Mesenchymal stem cell (in vitro differentiated cells and primary cell): ENCODE measurements at regions not wholly inside any gene's neighbourhood (a gene's known extent, or its start where the extent isn't known, plus 50 kb on each side); places are given as distances from the start of the nearest gene placed in this dataset.

Experiments used
- DNase-seq: peaks from one replicate; pipeline ENCODE4 v3.0.0-alpha.2; 2013
- H2AFZ ChIP-seq: one replicate; pipeline ENCODE4 v1.6.1; 2013; ENCODE audit warnings: low read depth, mild to moderate bottlenecking, control low read depth, inconsistent platforms, low read length, moderate library complexity
- H2AK5ac ChIP-seq: 2 replicates; pipeline ENCODE4 v1.6.1; 2013; ENCODE audit warnings: low read length, moderate library complexity, mild to moderate bottlenecking, inconsistent platforms; ENCODE audit not compliant: severe bottlenecking
- H2BK120ac ChIP-seq: one replicate; pipeline ENCODE4 v1.6.1; 2013; ENCODE audit warnings: low read depth, mild to moderate bottlenecking, inconsistent platforms, low read length, moderate library complexity
- H2BK12ac ChIP-seq, 2 experiments: one replicate each; pipeline ENCODE4 v1.6.1; 2013; ENCODE audit warnings: inconsistent platforms in 2 of 2, low read length in 2 of 2, mild to moderate bottlenecking in 2 of 2, moderate library complexity in 2 of 2, control low read depth in 1 of 2
- H2BK15ac ChIP-seq: one replicate; pipeline ENCODE4 v1.6.1; 2013; ENCODE audit warnings: mild to moderate bottlenecking, low read depth, inconsistent platforms; ENCODE audit not compliant: poor library complexity, severe bottlenecking
- H2BK5ac ChIP-seq: 2 replicates; pipeline ENCODE4 v1.6.1; 2013; ENCODE audit warnings: low read depth, mild to moderate bottlenecking, low read length, control low read depth, inconsistent platforms; ENCODE audit not compliant: poor library complexity, severe bottlenecking
- H3K14ac ChIP-seq, 2 experiments: one replicate each; pipeline ENCODE4 v1.6.1; 2013; ENCODE audit warnings: inconsistent platforms in 2 of 2, low read length in 2 of 2, control low read depth in 1 of 2, mild to moderate bottlenecking in 1 of 2, moderate library complexity in 1 of 2
- H3K18ac ChIP-seq, 2 experiments: one replicate each; pipeline ENCODE4 v1.6.1; 2013; ENCODE audit warnings: inconsistent platforms in 2 of 2, low read length in 2 of 2, control low read depth in 1 of 2, low read depth in 1 of 2, mild to moderate bottlenecking in 1 of 2
- H3K23ac ChIP-seq, 2 experiments: one replicate each; pipeline ENCODE4 v1.6.1; 2013; ENCODE audit warnings: inconsistent platforms in 2 of 2, low read length in 2 of 2, mild to moderate bottlenecking in 2 of 2, moderate library complexity in 2 of 2, control low read depth in 1 of 2
- H3K27ac ChIP-seq: 2 replicates; pipeline ENCODE4 v1.5.1; 2013; ENCODE audit warnings: mild to moderate bottlenecking, moderate library complexity, low read length, control low read depth, inconsistent platforms; ENCODE audit not compliant: poor library complexity, severe bottlenecking
- H3K27me3 ChIP-seq, 2 experiments: 2 replicates each; pipeline versions ENCODE4 v1.6.1 to v1.7.0; 2013; ENCODE audit warnings: low read length in 2 of 2, mild to moderate bottlenecking in 2 of 2, moderate library complexity in 2 of 2, control low read depth in 1 of 2, inconsistent platforms in 1 of 2; ENCODE audit not compliant: control insufficient read depth in 1 of 2, insufficient read depth in 1 of 2
- H3K36me3 ChIP-seq, 2 experiments: 2 replicates each; pipeline versions ENCODE4 v1.6.1 to v1.7.0; 2013; ENCODE audit warnings: low read length in 2 of 2, control low read depth in 1 of 2, inconsistent platforms in 1 of 2, low read depth in 1 of 2, mild to moderate bottlenecking in 1 of 2; ENCODE audit not compliant: insufficient read depth in 2 of 2, control insufficient read depth in 1 of 2
- H3K4ac ChIP-seq, 2 experiments: one replicate each; pipeline ENCODE4 v1.6.1; 2013; ENCODE audit warnings: inconsistent platforms in 2 of 2, low read length in 2 of 2, mild to moderate bottlenecking in 2 of 2, moderate library complexity in 2 of 2, control low read depth in 1 of 2, low read depth in 1 of 2
- H3K4me1 ChIP-seq: 2 replicates; pipeline ENCODE4 v1.6.1; 2013; ENCODE audit warnings: low read depth, low read length, control low read depth; ENCODE audit not compliant: control insufficient read depth, insufficient read depth
- H3K4me2 ChIP-seq: 2 replicates; pipeline ENCODE4 v1.6.1; 2013; ENCODE audit warnings: low read length, mild to moderate bottlenecking, inconsistent platforms; ENCODE audit not compliant: poor library complexity, severe bottlenecking
- H3K4me3 ChIP-seq, 2 experiments: 2 replicates each; pipeline versions ENCODE4 v1.5.1 to v1.7.0; 2013; ENCODE audit warnings: low read length in 2 of 2, mild to moderate bottlenecking in 2 of 2, control low read depth in 1 of 2, low read depth in 1 of 2; ENCODE audit not compliant: insufficient read depth in 1 of 2
- H3K79me1 ChIP-seq: replicated peaks from 2 replicates; pipeline ENCODE4 v1.6.1; 2013; ENCODE audit warnings: mild to moderate bottlenecking, control low read depth, low read length, inconsistent platforms; ENCODE audit not compliant: poor library complexity, severe bottlenecking
- H3K9ac ChIP-seq: 2 replicates; pipeline ENCODE4 v1.7.0; 2013; ENCODE audit warnings: mild to moderate bottlenecking, low read length, moderate library complexity
- H3K9me3 ChIP-seq: 2 replicates; pipeline ENCODE4 v1.7.0; 2013; ENCODE audit warnings: mild to moderate bottlenecking, low read length; ENCODE audit not compliant: control insufficient read depth
- H4K8ac ChIP-seq: one replicate; pipeline ENCODE4 v1.6.1; 2013; ENCODE audit warnings: inconsistent platforms, mild to moderate bottlenecking, low read length, moderate library complexity
- H4K91ac ChIP-seq: one replicate; pipeline ENCODE4 v1.6.1; 2013; ENCODE audit warnings: mild to moderate bottlenecking, low read length, inconsistent platforms
- WGBS: methylation state at CpG from one replicate; pipeline ENCODE4 v1.1.7; 2013; ENCODE audit warnings: mixed read lengths; 5-methylcytosine and 5-hydroxymethylcytosine counted together

- no peak overlapping the region for H2BK5ac ChIP-seq
- no peak overlapping the region for H2AFZ ChIP-seq
- H2BK15ac ChIP-seq = no peak overlapping the region
- H4K91ac ChIP-seq = no peak overlapping the region
- H3K9ac ChIP-seq = no peak overlapping the region
- H2BK12ac ChIP-seq = no peak overlapping the region
- H3K4me1 ChIP-seq = no peaks in the 10 kb centered on the region
- DNase-seq = no peak
- H3K27me3 ChIP-seq = peaks cover 0 to 9% of the 10 kb centered on the region in 2 experiments
- H3K27ac ChIP-seq = no peak overlapping the region
- no peaks in the 10 kb centered on the region for H3K79me1 ChIP-seq
- H4K8ac ChIP-seq = no peak overlapping the region
- no peaks in the 10 kb centered on the region for H3K9me3 ChIP-seq
- H2AK5ac ChIP-seq = no peak overlapping the region
- H3K18ac ChIP-seq = no peak overlapping the region
- H3K36me3 ChIP-seq = no peaks in the 10 kb centered on the region
- no peak overlapping the region for H2BK120ac ChIP-seq
- no peak overlapping the region for H3K14ac ChIP-seq
- no peak overlapping the region for H3K4me3 ChIP-seq
- no peak overlapping the region for H3K4me2 ChIP-seq
- H3K4ac ChIP-seq = no peak overlapping the region
- no peak overlapping the region for H3K23ac ChIP-seq
Observed at GRCh38 chr1:243996223-243996622, 54.9 kb upstream of the ZBTB18 start.

DNA sequence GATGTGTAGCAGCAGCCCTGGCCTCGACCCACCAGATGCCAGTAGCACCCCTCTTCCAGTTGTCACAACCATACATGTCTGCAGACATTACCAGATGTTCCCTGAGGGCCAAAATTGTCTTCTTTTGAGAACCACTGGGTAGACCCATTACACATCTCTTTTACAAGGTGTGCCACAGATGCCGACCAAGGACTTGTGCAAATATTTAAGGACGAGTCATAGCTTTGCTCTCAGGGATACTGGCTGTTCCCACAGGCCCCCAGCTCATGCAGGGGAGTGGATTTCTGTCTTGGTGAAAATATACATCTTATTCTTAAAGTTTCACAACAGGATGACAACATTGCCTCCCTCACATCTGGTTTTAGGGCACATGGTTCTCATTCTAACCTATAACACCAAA lies 59.4 kb upstream of the ZBTB18 start:
- Histone ChIP-seq H3K4me2 (no peak overlapping the region), H3K4me1 (no peaks in the 10 kb centered on the region), H3K79me1 (no peaks in the 10 kb centered on the region), H2BK12ac (no peak overlapping the region), H3K18ac (no peak overlapping the region), H3K27me3 (peaks cover 0 to 20% of the 10 kb centered on the region in 2 experiments), H2BK120ac (no peak overlapping the region), H3K14ac (peak overlapping the region in 1 of 2 experiments; percentile 1), H4K8ac (no peak overlapping the region), H3K27ac (no peak overlapping the region), H2BK5ac (no peak overlapping the region), H2AK5ac (no peak overlapping the region), H2BK15ac (no peak overlapping the region), H3K9me3 (peaks cover 3% of the 10 kb centered on the region), H3K4ac (no peak overlapping the region), H2AFZ (no peak overlapping the region), H3K23ac (no peak overlapping the region), H4K91ac (no peak overlapping the region), H3K9ac (no peak overlapping the region), H3K4me3 (no peak overlapping the region), H3K36me3 (no peaks in the 10 kb centered on the region)
- WGBS = 49% methylated on average over 3 of the region's 3 CpGs
- DNase-seq = no peak

GRCh38 chr1:243984788-243985187 lies 66.3 kb upstream of the ZBTB18 start:
- H4K91ac ChIP-seq = no peak overlapping the region
- no peak for DNase-seq
- H3K9me3 ChIP-seq = no peaks in the 10 kb centered on the region
- no peak overlapping the region for H2AFZ ChIP-seq
- H3K4me2 ChIP-seq = no peak overlapping the region
- no peak overlapping the region for H3K14ac ChIP-seq
- 92% methylated on average over 10 of the region's 10 CpGs for WGBS
- H2BK5ac ChIP-seq = no peak overlapping the region
- peaks cover 0 to 47% of the 10 kb centered on the region in 2 experiments for H3K27me3 ChIP-seq
- H3K4me1 ChIP-seq = no peaks in the 10 kb centered on the region
- no peak overlapping the region for H3K9ac ChIP-seq
- no peaks in the 10 kb centered on the region for H3K36me3 ChIP-seq
- no peaks in the 10 kb centered on the region for H3K79me1 ChIP-seq
- no peak overlapping the region for H4K8ac ChIP-seq
- H3K27ac ChIP-seq = no peak overlapping the region
- no peak overlapping the region for H3K23ac ChIP-seq
- no peak overlapping the region for H2BK120ac ChIP-seq
- no peak overlapping the region for H2BK12ac ChIP-seq
- no peak overlapping the region for H3K4me3 ChIP-seq
- H2BK15ac ChIP-seq = no peak overlapping the region
- H3K18ac ChIP-seq = no peak overlapping the region
- no peak overlapping the region for H3K4ac ChIP-seq
- H2AK5ac ChIP-seq = no peak overlapping the region

- Histone ChIP-seq H3K4me1 (no peaks in the 10 kb centered on the region), H2BK15ac (no peak overlapping the region), H3K18ac (no peak overlapping the region), H3K27me3 (peaks cover 0 to 41% of the 10 kb centered on the region in 2 experiments), H3K4me3 (no peak overlapping the region), H3K9me3 (no peaks in the 10 kb centered on the region), H3K9ac (no peak overlapping the region), H2AK5ac (no peak overlapping the region), H3K27ac (no peak overlapping the region), H2BK5ac (no peak overlapping the region), H4K8ac (no peak overlapping the region), H3K36me3 (no peaks in the 10 kb centered on the region), H3K23ac (no peak overlapping the region), H4K91ac (no peak overlapping the region), H3K4ac (no peak overlapping the region), H3K79me1 (no peaks in the 10 kb centered on the region), H3K14ac (no peak overlapping the region), H2BK120ac (no peak overlapping the region), H2AFZ (no peak overlapping the region), H3K4me2 (no peak overlapping the region), H2BK12ac (no peak overlapping the region)
- 80% methylated on average over 5 of the region's 7 CpGs for WGBS
- DNase-seq = no peak
Observed at GRCh38 chr1:243982447-243983018, 68.5 kb upstream of the ZBTB18 start.
